NCI-H1417 treated with DMSO at 0.1 percent for 48 hours (cell line): ENCODE measurements at regions not wholly inside any gene's neighbourhood (a gene's known extent, or its start where the extent isn't known, plus 50 kb on each side); places are given as distances from the start of the nearest gene placed in this dataset.
"Not testable (repeated sequence)": the region's sequence is repeated elsewhere in the genome, so short reads cannot be mapped to it uniquely, and the experiment has no call there.

Source experiments
- DNase-seq: peaks from one replicate; lab custom pipeline; 2025; lab: John Stamatoyannopoulos, UW

DNA sequence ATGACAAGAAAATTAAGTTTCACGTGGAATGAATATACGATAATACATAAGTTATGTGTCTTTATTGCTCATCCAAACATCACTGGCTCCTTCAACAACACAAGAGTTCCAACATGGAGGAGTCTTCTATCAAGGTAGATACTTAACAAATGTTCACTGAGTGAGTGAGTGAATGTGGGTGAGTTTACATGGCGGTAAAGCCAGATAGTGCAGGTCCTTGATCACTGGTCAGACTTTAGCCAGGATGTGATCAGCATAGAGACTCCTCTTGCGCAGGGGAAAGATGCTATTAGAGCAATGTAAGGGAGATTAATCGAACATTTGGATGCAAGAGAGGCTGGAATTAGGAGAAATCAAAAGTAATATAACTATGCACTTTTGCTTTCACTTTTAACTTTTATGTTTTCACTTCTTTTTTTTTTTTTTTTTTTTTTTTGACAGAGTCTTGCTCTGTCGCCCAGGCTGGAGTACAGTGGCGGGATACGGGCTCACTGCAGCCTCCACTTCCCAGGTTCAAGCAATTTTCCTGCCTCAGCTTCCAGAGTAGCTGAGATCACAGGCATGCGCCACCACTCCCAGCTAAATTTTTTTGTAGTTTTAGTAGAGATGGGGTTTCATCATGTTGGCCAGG lies 249.0 kb upstream of the ID2 start:
- DNase-seq, result no peak

- DNase-seq, result no peak
Measured at GRCh38 chr2:8433390-8433789, 248.5 kb upstream of the ID2 start.

GRCh38 chr2:8435608-8436007 lies 246.2 kb upstream of the ID2 start:
- no peak for DNase-seq

GRCh38 chr2:8436585-8436984 lies 245.3 kb upstream of the ID2 start:
- DNase-seq, result no peak

GRCh38 chr2:8437228-8437948 lies 244.5 kb upstream of the ID2 start:
- no peak for DNase-seq

DNA sequence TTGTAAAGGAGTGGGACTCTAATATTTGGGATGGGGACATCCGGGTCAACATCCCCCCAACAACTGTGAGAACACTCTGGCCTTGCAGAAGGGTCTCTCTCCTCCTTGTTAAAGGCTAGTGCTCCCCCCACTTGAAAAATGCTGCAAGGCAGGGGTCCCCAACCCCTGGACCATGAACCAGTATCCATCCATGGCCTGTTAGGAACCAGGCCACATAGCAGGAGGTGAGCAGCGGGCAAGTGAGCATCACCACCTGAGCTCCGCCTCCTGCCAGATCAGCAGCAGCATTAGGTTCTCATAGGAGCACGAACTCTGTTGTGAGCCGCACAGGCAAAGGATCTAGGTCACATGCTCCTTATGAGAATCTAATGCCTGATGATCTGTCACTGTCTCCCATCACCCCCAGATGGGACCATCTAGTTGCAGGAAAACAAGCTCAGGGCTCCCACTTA lies 243.9 kb upstream of the ID2 start:
- DNase-seq, result no peak

GRCh38 chr2:8438476-8438875 lies 243.4 kb upstream of the ID2 start:
- no peak for DNase-seq

GRCh38 chr2:8438996-8439395 lies 242.9 kb upstream of the ID2 start:
- DNase-seq, result no peak

DNA sequence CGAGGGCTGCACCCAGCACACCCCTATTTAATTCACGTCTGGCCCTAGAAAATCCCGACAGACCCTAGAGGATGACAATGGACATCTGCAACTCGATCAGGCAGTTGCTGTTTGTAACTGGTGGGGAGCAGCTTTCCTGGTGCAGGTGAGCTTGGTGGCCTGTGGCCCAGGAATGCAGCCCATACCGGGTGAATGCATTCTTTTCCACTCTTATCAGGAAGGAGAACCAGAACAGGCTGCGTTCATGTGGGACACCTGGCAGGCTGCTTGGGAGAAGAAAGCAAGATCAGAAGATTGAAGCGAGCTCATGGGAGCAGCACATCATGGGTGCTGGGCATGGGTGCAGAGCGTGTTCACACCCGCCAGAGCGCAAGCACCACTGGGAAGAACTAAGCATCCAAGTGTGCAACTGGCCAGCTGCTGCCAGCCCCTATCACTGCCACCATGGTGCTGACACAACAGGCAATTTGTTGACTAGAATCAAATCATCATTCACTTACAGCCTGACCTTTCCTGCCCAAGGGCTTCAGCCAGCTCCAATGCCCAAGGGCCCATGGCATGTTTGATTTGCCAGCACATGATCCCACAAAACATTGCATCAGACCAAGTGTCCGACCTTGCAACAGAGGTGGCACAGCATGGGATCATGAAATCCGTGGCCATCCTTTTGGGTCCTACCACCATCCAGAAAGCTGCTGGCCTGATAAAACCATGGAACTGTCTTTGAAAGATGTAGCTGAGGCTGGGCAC lies 241.7 kb upstream of the ID2 start:
- DNase-seq, result no peak

GRCh38 chr2:8441371-8441770 lies 240.5 kb upstream of the ID2 start:
- DNase-seq, result no peak

DNA sequence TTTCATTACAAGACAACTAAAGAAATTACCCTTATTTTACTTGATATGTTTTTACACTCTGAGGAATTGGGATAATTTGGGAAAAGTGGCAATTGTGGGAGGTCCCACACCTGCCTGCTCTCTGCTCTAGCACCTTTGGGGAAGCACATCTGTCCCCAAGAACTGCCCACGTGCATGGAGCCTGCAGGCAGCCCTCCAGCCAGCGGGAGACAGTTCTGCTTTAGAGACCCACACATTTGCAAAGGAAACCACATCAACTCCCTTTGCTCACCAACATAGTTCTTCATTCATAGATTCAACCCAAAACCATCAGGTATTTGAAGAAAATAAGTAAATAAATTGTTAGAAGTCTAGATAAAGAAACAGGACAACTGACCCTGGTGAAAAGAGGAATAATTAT lies 239.9 kb upstream of the ID2 start:
- no peak for DNase-seq

GRCh38 chr2:8442833-8443486 lies 238.9 kb upstream of the ID2 start:
- DNase-seq, result no peak

- DNase-seq, result no peak
Measured at GRCh38 chr2:8445580-8445979, 236.3 kb upstream of the ID2 start.

- DNase-seq, result not testable (repeated sequence)
Measured at GRCh38 chr2:8446751-8447150, 235.1 kb upstream of the ID2 start.

DNA sequence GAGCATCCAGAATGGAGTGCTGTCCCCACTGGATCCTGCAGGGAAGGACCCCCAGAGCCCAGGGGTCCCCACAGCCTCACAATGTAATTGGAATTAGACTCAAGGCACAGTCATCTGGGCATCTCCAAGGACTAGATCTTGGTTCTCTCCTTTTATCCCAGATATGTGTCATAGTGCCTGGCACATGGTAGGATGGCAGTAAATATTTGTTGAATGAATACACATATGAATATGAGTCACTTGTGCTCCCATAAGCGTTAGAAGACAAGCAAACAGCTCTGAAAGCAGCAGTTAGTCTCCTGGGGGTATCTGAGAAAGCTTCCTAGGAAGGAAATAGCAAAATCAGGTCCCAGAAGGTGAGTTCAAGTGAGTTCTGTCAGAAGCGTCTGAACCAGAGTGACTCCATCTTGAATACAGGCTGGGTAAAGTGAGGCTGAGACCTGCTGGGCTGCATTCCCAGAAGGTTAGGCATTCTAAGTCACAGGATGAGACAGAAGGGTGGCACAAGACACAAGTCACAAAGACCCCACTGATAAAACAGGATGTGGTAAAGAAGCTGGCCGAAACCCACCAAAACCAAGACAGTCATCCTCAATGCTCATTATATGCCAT lies 234.1 kb upstream of the ID2 start:
- no peak for DNase-seq

DNA sequence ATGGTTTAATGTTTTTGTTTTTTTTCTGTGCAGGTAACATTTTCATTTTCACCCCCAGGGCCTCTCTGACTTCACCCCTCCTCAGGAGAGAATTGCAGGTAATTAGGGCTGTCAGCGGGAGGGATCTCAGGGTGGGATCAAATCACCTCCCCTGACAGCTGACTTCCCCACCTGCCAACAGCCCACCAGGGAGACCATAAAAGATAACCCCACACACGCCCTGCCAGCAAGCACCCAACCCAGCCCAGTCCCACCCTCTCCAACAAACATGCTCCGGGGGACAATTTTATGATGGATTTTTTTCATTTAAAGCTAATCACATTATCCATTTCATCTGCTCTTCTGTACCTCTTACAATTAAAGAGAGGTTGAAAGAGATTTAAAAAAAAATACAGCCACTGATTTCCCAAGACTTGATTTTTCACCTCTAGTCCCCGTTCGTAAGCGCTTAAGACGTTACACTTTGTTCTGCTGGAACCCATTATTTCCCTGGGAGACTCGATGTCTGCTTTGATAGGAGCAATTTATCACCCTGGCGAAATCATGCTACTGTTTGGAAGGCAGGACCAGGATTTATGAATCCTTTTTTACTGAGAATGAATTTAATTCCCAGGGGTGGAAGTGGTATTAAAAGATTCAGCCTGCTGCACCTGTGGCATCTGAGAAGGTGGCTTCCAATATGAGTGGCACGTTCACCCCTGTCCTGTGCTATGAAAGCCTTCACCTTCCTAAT lies 232.9 kb upstream of the ID2 start:
- peak; percentile 83 for DNase-seq

DNA sequence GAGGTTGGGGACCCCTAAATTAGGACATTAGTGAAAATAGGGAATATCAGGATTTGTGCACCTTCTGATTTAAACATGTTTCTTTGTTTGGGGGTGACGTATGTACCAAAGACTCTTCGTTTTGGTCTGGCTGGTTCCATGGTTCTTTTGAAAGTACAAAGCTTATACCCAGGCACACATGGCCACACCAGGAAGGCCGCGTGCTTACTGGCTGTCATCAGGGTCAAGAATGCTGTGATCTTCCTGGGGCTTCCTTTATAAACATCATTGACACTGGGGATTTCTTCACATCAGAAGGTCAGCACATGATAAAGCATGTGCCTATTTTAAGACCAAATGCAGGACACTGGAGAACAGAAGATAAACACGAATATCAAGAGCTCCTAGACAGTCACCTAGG lies 230.6 kb upstream of the ID2 start:
- no peak for DNase-seq

DNA sequence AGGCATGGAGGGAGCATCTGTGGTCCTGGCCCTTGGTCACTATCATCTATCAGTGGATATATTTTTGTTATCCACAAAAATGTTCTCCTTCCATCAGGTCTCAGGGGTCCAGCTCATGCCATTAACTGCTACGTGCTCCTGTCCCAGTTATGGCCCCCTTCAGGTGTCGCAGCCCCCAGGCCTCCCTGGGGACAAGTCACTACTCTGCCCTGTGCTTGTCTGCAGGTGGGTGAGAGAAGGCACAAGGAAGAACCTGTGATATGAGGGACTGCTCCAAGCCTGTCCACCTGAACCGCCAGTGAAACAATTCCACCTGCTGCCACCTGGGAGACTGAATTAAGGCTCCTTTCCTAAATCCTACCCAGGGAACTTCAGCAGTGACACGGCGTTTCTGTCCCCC lies 229.6 kb upstream of the ID2 start:
- DNase-seq, result no peak

- no peak for DNase-seq
Measured at GRCh38 chr2:8452979-8453903, 228.6 kb upstream of the ID2 start.

- DNase-seq, result no peak
Measured at GRCh38 chr2:8453904-8454302, 228.0 kb upstream of the ID2 start.
